ENCODE measurements at regions not wholly inside any gene's neighbourhood (a gene's known extent, or its start where the extent isn't known, plus 50 kb on each side); places are given as distances from the start of the nearest gene placed in this dataset.
A peak's percentile ranks its signal among the peaks of the same experiment; 100 is the strongest.

DNA sequence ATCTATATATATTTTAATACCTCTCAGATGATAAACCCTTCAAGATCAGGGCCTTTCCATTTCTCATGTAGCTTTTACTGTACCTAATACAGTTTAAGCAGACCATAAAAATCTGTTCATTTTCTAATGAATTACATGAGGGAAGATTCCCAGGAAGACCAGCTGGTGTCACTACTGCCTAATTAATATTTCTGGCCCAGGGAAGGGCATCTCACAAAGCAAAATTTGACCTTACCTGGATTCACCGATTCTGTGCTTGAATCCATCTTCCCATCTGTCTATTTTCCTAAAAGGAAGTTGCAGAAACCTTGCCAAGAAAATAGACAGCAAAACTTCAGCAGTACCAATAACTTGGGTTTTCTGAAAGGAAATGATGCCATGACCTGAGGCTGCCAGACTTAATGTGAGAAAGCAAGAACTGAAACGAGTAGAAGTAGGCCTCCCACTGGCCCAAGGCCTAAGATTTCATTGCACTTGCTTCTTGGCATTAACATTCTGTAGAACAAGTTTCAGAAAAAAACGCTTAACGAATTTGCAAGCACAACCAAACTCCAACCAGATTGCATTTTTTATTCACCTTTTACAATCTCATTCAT lies 83.0 kb upstream of the GLIS3 start:
- peak; percentile 11 to 32 (median 24) for DNase-seq

- no peak for DNase-seq
Observed at GRCh38 chr9:4381744-4382143, 81.9 kb upstream of the GLIS3 start.

- DNase-seq: no peak
Observed at GRCh38 chr9:4380406-4380805, 80.5 kb upstream of the GLIS3 start.

DNA sequence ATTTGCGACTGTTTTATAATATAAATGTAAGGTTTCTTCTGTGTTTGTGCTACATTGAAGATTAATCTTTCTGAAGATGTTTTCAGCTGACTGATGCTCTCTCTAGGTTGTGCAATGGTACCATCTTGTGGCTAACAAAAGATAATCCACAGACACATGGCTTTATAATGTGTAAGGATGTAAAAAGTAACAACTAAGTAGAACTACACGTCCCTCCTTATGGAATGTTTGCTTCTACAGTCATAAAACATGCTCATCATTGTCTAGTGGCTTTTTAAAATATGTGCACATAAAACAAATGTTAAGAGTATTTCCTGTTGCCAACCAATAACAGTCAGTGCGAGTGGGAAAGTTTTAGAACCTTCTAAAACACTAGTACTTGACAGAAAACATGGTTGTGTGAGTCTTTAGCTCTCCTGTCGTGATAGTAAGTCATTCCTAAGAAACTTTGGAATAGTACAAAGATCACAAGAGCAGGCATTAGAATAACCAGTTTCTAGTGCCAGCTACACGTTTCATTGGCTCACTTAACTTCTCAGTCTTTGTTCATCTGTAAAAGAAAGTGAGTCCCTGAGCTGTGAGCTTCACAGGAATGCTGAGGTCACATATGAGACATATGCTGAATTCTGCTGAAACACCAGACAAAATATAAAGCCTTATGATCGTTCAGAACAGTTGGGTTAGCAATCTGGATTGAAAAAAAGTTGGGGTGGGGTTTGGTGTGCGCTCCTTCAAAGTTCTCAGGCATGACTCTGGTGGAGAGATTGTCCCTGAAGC lies 75.7 kb upstream of the GLIS3 start:
- DNase-seq: peak in 2 of 4 experiments; percentile 12 to 31

DNA sequence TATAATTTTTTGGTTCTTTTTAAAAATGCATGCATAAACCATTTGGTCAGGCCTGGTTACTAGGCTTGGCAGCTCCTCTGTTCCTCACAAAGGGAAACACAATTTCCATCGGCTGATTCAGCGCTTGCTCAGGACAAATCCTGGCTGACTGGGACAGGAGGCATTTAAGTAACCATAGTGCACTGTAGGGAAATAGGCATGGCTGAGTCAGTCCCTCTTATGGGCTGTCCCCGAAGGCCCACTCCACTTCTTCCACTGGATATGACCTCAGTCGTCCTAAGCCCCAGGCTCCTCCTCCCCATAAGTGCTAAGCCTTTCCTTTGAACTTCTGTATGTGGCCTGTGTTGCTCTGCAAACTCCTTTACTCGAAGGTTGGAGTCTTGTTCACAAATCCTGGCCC lies 71.2 kb upstream of the GLIS3 start:
- peak; percentile 18 to 67 (median 25) for DNase-seq

DNA sequence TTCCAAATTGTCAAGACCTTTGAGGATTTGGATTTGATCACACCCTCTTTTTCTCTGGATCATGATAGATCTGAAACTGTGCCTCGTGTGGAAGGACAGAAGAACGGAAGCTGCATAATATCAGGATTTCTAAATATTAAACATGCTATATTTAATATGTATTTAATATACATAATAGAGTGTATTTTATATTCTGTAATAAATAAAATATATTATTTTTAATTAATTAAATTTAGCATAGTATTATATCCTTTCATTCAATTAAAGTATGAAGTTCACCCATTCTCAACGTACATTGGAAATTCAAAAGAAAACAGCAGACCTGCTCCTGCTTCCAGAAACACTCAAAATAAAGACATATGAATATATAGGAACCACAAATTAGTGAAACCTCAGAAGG lies 70.6 kb upstream of the GLIS3 start:
- no peak for DNase-seq

GRCh38 chr9:4366591-4367330 lies 66.9 kb upstream of the GLIS3 start:
- peak; percentile 48 to 65 (median 60) for DNase-seq

GRCh38 chr9:4365055-4365454 lies 65.2 kb upstream of the GLIS3 start:
- DNase-seq: no peak

DNA sequence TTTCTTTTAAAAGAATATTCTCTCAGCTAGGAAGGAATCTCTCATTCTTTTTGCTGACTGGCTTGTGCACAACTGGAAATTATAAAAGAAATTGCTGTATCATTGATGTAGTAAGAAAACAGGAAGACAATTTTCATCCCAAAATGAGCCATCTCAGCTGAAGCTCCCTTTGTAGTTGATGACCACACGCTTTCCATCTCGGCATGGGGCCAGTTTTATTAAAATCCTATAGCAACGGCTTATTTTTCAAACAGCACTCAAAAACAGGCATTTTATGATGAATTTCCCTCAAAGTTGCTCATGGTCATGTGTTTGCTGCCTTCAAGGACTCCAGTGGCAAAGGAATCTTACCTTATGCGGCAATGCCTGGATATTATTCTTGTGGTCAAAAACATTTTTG lies 62.4 kb upstream of the GLIS3 start:
- peak in 1 of 4 experiments; percentile 26 for DNase-seq

DNA sequence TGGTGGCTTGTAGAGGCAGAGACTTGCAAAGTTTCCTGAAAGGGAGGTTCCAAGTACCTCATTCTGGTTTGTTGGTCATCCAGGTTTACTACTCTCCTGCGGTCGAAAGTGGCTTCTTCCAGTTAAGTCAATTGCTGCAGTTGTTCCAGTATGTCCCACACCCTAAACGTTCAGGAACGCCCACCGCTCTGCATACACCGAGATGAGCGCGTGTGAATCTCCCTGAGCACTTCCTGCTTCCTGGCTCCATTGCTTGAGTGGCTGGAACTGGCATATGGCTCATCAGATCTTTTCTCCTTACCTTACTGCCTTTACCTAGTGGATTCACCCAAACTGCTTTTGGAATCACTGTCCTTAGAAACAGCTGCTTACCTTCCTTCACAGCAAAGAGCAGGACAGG lies 59.1 kb upstream of the GLIS3 start:
- DNase-seq: no peak

- DNase-seq: no peak
Observed at GRCh38 chr9:4357929-4358328, 58.1 kb upstream of the GLIS3 start.

DNA sequence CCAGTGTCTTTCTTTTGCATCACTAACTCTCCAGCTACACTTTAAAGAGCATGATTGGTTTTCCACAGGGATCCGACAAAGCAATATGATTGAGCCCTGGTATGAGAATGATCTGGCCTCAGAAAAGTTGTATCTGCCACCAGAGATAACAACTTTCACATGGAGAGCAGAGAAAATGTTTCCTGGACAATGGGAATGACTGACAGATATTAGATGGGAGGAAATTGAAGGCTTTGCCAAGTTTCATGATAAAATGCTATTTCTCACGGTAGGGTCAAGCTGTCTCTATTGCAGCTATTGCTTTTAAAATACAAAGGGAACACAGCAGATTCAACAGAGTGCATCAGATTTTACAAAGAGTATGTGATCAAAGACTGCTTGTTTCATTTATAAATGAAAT lies 56.4 kb upstream of the GLIS3 start:
- no peak for DNase-seq

- no peak for DNase-seq
Observed at GRCh38 chr9:4353236-4353635, 53.4 kb upstream of the GLIS3 start.

DNA sequence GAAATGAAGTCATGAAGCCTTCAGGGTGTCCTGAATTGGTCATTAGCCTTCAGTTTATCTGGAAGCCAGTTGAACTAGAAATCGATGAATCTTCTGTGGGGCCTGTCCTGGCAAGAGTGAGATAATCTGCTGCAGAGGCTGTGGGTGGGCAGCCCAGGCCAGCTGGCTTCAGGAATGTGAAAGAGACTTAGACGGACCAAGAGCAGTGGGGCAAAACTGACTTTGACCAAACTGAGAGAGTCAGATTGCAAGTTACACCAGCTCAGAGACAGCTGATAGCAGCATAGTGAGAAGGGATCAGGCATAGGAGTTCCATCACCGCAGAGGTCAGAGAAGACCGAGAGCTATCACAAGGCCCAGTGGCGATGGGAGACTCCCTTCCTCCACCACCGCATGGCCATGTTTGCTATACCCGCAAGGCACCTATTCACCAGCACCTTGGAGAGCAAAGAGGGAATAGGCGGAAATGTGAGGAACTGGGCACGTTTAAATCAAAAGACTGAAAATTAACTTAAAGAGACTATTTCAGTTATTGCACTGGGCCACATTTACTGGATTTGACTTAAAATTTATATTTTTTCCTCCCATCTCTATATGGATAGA lies 50.0 kb upstream of the GLIS3 start:
- no peak for DNase-seq

Measured in suppressor macrophage (primary cell).